Testis (tissue), 2 donors: ENCODE measurements at regions not wholly inside any gene's neighbourhood (a gene's known extent, or its start where the extent isn't known, plus 50 kb on each side); places are given as distances from the start of the nearest gene placed in this dataset.

Experiments
- CTCF ChIP-seq, 3 experiments: fragments of 450-650 bp in 2 of 3; fragments of 200-600 bp in 1 of 3; sonication (generic) in 1 of 3; IDR thresholded peaks; one replicate each; pipeline ENCODE4 v1.5.1; 2016 to 2019; ENCODE audit warnings: antibody characterized with exemption in 3 of 3, mild to moderate bottlenecking in 2 of 3, moderate library complexity in 1 of 3
- POLR2A ChIP-seq: fragments of 450-650 bp; IDR thresholded peaks from one replicate; pipeline ENCODE4 v1.6.1; 2017; ENCODE audit warnings: antibody characterized with exemption, mild to moderate bottlenecking, moderate library complexity

GRCh38 chr13:44266772-44267171 is 106.9 kb upstream of the SERP2 start:
- no peak for TF ChIP-seq CTCF (IDR thresholded peaks at IDR 0.05)
- no peak for TF ChIP-seq POLR2A
